ENCODE measurements at regions not wholly inside any gene's neighbourhood (a gene's known extent, or its start where the extent isn't known, plus 50 kb on each side); places are given as distances from the start of the nearest gene placed in this dataset.
A peak's percentile ranks its signal among the peaks of the same experiment; 100 is the strongest.
"Not testable (repeated sequence)": the region's sequence is repeated elsewhere in the genome, so short reads cannot be mapped to it uniquely, and the experiment has no call there.

- DNase-seq = no peak
These were observed 401.1 kb upstream of the PODXL start for GRCh38 chr7:131957338-131958020.

- no peak for DNase-seq
These were observed 400.4 kb upstream of the PODXL start for GRCh38 chr7:131956864-131957263.

GRCh38 chr7:131955679-131956078 lies 399.3 kb upstream of the PODXL start:
- DNase-seq = no peak

GRCh38 chr7:131953184-131953583 lies 396.8 kb upstream of the PODXL start:
- DNase-seq = no peak

- DNase-seq = no peak
These were observed 395.9 kb upstream of the PODXL start for GRCh38 chr7:131952365-131952764.

GRCh38 chr7:131950758-131951157 lies 394.3 kb upstream of the PODXL start:
- DNase-seq = no peak

- no peak for DNase-seq
These were observed 393.2 kb upstream of the PODXL start for GRCh38 chr7:131949659-131950058.

- DNase-seq = no peak
These were observed 392.1 kb upstream of the PODXL start for GRCh38 chr7:131948434-131949053.

GRCh38 chr7:131947661-131948060 lies 391.2 kb upstream of the PODXL start:
- DNase-seq = no peak

GRCh38 chr7:131945957-131946544 lies 389.6 kb upstream of the PODXL start:
- no peak for DNase-seq

- peak; percentile 4 for DNase-seq
These were observed 389.0 kb upstream of the PODXL start for GRCh38 chr7:131945313-131945911.

GRCh38 chr7:131944556-131945069 lies 388.2 kb upstream of the PODXL start:
- DNase-seq = no peak

GRCh38 chr7:131943646-131944045 lies 387.2 kb upstream of the PODXL start:
- no peak for DNase-seq

GRCh38 chr7:131943211-131943610 lies 386.8 kb upstream of the PODXL start:
- DNase-seq = no peak

- DNase-seq = no peak
These were observed 386.1 kb upstream of the PODXL start for GRCh38 chr7:131942287-131943150.

- no peak for DNase-seq
These were observed 384.9 kb upstream of the PODXL start for GRCh38 chr7:131941291-131941690.

- no peak for DNase-seq
These were observed 384.3 kb upstream of the PODXL start for GRCh38 chr7:131940621-131941165.

GRCh38 chr7:131938788-131939187 lies 382.4 kb upstream of the PODXL start:
- not testable (repeated sequence) for DNase-seq

GRCh38 chr7:131937868-131938267 lies 381.4 kb upstream of the PODXL start:
- no peak for DNase-seq

- DNase-seq = no peak
These were observed 378.8 kb upstream of the PODXL start for GRCh38 chr7:131935180-131935579.

- DNase-seq = no peak
These were observed 378.0 kb upstream of the PODXL start for GRCh38 chr7:131934452-131934851.

GRCh38 chr7:131933751-131934289 lies 377.4 kb upstream of the PODXL start:
- no peak for DNase-seq
